ENCODE measurements at regions not wholly inside any gene's neighbourhood (a gene's known extent, or its start where the extent isn't known, plus 50 kb on each side); places are given as distances from the start of the nearest gene placed in this dataset.
"Not testable (repeated sequence)": the region's sequence is repeated elsewhere in the genome, so short reads cannot be mapped to it uniquely, and the experiment has no call there.

GRCh38 chr2:209074711-209075110 is 349.1 kb upstream of the MAP2 start:
- ATAC-seq = no peak

GRCh38 chr2:209076151-209076550 is 347.7 kb upstream of the MAP2 start:
- no peak for ATAC-seq

- no peak for ATAC-seq
Measured at GRCh38 chr2:209086761-209087160, 337.1 kb upstream of the MAP2 start.

- ATAC-seq = no peak
Measured at GRCh38 chr2:209091056-209091455, 332.8 kb upstream of the MAP2 start.

GRCh38 chr2:209094221-209094620 is 329.6 kb upstream of the MAP2 start:
- no peak for ATAC-seq

- no peak for ATAC-seq
Measured at GRCh38 chr2:209095432-209095831, 328.4 kb upstream of the MAP2 start.

- no peak for ATAC-seq
Measured at GRCh38 chr2:209097168-209097567, 326.7 kb upstream of the MAP2 start.

GRCh38 chr2:209102319-209102718 is 321.5 kb upstream of the MAP2 start:
- ATAC-seq = no peak

GRCh38 chr2:209113026-209113425 is 310.8 kb upstream of the MAP2 start:
- ATAC-seq = no peak

GRCh38 chr2:209114588-209115240 is 309.1 kb upstream of the MAP2 start:
- no peak for ATAC-seq

- no peak for ATAC-seq
Measured at GRCh38 chr2:209121691-209122090, 302.2 kb upstream of the MAP2 start.

- ATAC-seq = no peak
Measured at GRCh38 chr2:209125291-209125690, 298.6 kb upstream of the MAP2 start.

- ATAC-seq = no peak
Measured at GRCh38 chr2:209138079-209138478, 285.8 kb upstream of the MAP2 start.

GRCh38 chr2:209141142-209141541 is 282.7 kb upstream of the MAP2 start:
- ATAC-seq = no peak

- no peak for ATAC-seq
Measured at GRCh38 chr2:209141818-209142217, 282.0 kb upstream of the MAP2 start.

GRCh38 chr2:209145220-209145691 is 278.6 kb upstream of the MAP2 start:
- ATAC-seq = not testable (repeated sequence)

GRCh38 chr2:209145941-209146681 is 277.7 kb upstream of the MAP2 start:
- no peak for ATAC-seq

- ATAC-seq = no peak
Measured at GRCh38 chr2:209146682-209147320, 277.0 kb upstream of the MAP2 start.

GRCh38 chr2:209147981-209148380 is 275.9 kb upstream of the MAP2 start:
- ATAC-seq = no peak

GRCh38 chr2:209160800-209161588 is 262.9 kb upstream of the MAP2 start:
- no peak for ATAC-seq

- no peak for ATAC-seq
Measured at GRCh38 chr2:209162129-209162528, 261.7 kb upstream of the MAP2 start.

- no peak for ATAC-seq
Measured at GRCh38 chr2:209181984-209182383, 241.9 kb upstream of the MAP2 start.

- ATAC-seq = not testable (repeated sequence)
Measured at GRCh38 chr2:209186886-209187285, 237.0 kb upstream of the MAP2 start.

Measured in esophagus mucosa (tissue), 1 donor.